Peyer's patch (tissue), 4 donors: ENCODE measurements at regions not wholly inside any gene's neighbourhood (a gene's known extent, or its start where the extent isn't known, plus 50 kb on each side); places are given as distances from the start of the nearest gene placed in this dataset.

Experiments used
- DNase-seq, 3 donors: peaks; one replicate each; pipeline ENCODE4 v3.0.0-alpha.2; 2017 to 2019
- H3K27ac ChIP-seq, 4 donors: fragments of 200-600 bp; sonication (generic); one replicate each; pipeline ENCODE4 v1.5.1; 2016 to 2019
- H3K27me3 ChIP-seq, 2 donors: fragments of 200-600 bp; sonication (generic); one replicate each; pipeline ENCODE4 v1.5.1; 2019
- H3K36me3 ChIP-seq, 3 donors: fragments of 200-600 bp; sonication (generic); one replicate each; pipeline ENCODE4 v1.5.1; 2016 to 2019
- H3K4me1 ChIP-seq, 4 donors: fragments of 200-600 bp; sonication (generic); one replicate each; pipeline ENCODE4 v1.5.1; 2016 to 2019
- H3K4me3 ChIP-seq, 4 donors: fragments of 200-600 bp; sonication (generic); 1 replicate in 3 of 4; 2 replicates in 1 of 4; pipeline ENCODE4 v1.5.1; 2016 to 2019; ENCODE audit warnings: mild to moderate bottlenecking in 1 of 4
- H3K9me3 ChIP-seq, 4 donors: fragments of 200-600 bp; sonication (generic); one replicate each; pipeline ENCODE4 v1.5.1; 2016 to 2019; ENCODE audit warnings: mild to moderate bottlenecking in 1 of 4
- POLR2A ChIP-seq, 2 donors: fragments of 450-650 bp; IDR thresholded peaks; one replicate each; pipeline ENCODE4 v1.5.1; 2017; ENCODE audit warnings: antibody characterized with exemption in 2 of 2, mild to moderate bottlenecking in 2 of 2, moderate library complexity in 2 of 2
- TF ChIP-seq, protein P1 (sequence below), 6 experiments: fragments of 450-650 bp in 4 of 6; fragments of 200-600 bp in 2 of 6; sonication (generic) in 1 of 6; IDR thresholded peaks; one replicate each; pipeline ENCODE4 v1.5.1; 2017 to 2019; ENCODE audit warnings: antibody characterized with exemption in 6 of 6, mild to moderate bottlenecking in 3 of 6, moderate library complexity in 1 of 6

DNA sequence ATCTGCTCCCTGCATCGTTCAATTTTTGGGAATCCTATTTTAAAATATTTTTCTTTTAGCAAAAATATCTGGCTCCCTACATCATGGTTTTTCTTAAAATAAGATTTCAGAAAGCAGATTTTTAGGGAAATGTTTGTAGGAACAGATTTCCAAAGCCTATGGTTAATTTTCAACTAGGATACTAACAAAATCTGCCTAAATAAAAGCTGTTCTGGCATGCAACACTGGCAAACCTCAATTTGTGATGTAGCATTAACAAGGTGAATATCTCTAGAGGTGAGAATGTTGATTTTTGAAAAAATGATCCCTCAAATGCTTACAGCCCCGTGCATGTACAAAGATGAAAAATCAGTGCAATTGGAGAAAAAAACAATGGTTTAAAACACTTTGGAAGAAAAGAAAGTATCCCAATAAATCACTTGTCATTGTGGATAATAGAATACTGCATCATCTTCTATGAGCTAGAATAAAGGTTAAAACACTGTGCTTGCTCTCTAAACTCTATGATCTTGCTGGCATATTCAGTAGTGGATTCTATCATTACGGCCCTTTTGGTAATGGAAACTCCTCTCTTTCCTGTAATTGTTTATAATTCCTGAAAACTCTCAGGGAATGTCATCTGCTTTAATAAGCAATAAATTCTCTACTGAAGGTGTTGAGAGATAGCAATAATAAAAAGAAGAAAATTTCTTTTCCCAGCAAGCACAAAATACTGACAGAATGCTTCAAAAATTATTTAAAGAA, 97.6 kb downstream of the C4orf33 start:
- Histone ChIP-seq H3K4me1 (no peaks in the 10 kb centered on the region), H3K27ac (no peak overlapping the region), H3K4me3 (no peak overlapping the region), H3K27me3 (no peaks in the 10 kb centered on the region), H3K9me3 (no peaks in the 10 kb centered on the region), H3K36me3 (no peaks in the 10 kb centered on the region)
- DNase-seq, result no peak
- TF ChIP-seq, protein P1, sequence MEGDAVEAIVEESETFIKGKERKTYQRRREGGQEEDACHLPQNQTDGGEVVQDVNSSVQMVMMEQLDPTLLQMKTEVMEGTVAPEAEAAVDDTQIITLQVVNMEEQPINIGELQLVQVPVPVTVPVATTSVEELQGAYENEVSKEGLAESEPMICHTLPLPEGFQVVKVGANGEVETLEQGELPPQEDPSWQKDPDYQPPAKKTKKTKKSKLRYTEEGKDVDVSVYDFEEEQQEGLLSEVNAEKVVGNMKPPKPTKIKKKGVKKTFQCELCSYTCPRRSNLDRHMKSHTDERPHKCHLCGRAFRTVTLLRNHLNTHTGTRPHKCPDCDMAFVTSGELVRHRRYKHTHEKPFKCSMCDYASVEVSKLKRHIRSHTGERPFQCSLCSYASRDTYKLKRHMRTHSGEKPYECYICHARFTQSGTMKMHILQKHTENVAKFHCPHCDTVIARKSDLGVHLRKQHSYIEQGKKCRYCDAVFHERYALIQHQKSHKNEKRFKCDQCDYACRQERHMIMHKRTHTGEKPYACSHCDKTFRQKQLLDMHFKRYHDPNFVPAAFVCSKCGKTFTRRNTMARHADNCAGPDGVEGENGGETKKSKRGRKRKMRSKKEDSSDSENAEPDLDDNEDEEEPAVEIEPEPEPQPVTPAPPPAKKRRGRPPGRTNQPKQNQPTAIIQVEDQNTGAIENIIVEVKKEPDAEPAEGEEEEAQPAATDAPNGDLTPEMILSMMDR (IDR thresholded peaks at IDR 0.05), result no peak

DNA sequence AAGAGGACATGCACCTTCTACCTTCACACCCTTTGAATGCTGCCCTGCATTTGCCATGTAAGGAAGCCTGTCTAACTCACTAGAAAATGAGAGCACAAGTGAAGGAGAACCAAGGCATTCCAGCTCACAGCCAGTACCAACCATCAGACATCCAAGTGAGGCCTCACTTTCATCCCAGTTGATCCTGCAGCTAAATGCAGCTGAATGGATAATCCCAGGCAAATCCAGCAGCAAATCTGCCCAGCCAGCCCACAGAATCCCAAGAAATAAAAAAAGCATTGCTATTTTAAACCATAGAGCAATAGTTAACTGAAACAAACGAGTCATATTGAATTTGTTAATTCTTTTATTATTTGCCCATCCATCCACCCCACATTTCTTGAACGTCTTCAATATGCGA, 112.5 kb downstream of the C4orf33 start:
- TF ChIP-seq POLR2A (IDR thresholded peaks at IDR 0.05), result no peak
- TF ChIP-seq, protein P1 (IDR thresholded peaks at IDR 0.05), result no peak
- Histone ChIP-seq H3K4me3 (no peak overlapping the region), H3K27ac (no peak overlapping the region), H3K27me3 (no peaks in the 10 kb centered on the region), H3K9me3 (no peaks in the 10 kb centered on the region), H3K4me1 (no peaks in the 10 kb centered on the region), H3K36me3 (no peaks in the 10 kb centered on the region)
- no peak for DNase-seq

DNA sequence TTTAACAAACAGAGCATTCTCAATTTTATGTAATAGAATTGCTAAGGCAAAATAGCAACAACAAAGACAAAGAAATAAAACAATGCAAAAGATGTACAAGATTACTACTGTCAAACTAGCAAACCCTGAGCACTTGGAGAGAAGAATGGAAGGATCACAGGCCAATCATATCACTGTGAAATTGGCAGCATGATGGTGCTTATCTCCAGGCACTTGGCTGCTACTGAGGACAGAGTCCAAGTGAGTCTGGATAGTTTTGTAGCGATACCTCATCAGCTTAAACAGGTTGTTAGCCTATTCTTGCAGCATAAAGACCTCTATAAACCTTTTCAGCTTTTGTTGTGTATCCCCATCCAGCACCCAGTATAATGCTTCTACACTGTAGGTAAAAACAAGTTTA, 117.7 kb downstream of the C4orf33 start:
- Histone ChIP-seq H3K27ac (no peak overlapping the region), H3K4me3 (no peak overlapping the region), H3K36me3 (no peaks in the 10 kb centered on the region), H3K27me3 (no peaks in the 10 kb centered on the region), H3K4me1 (no peaks in the 10 kb centered on the region), H3K9me3 (no peaks in the 10 kb centered on the region)
- TF ChIP-seq, protein P1 (IDR thresholded peaks at IDR 0.05), result no peak
- TF ChIP-seq POLR2A (IDR thresholded peaks at IDR 0.05), result no peak
- no peak for DNase-seq

DNA sequence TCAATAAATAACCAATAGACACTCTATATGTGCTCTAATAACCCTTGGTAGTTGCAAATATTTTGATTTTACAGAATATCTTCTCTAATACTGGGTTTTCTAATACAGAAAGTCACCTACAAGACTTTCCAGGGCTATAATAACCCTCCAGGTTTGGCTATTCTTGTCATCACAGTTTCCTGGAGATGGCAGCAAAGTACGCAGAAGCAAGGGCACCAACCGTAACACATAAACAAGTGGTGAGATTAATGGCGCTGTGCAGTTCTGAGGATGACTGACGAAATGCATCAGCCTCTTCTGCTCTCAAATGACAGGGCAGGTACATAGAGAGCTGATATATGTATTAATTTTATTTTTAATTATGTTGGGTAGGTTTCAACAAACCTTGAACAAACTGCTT, 122.4 kb downstream of the C4orf33 start:
- H3K4me3 ChIP-seq, result no peak overlapping the region
- no peak for TF ChIP-seq POLR2A (IDR thresholded peaks at IDR 0.05)
- TF ChIP-seq, protein P1 (IDR thresholded peaks at IDR 0.05), result peak in 4 of 6 experiments; percentile 12 to 60 (median 44)
- no peaks in the 10 kb centered on the region for H3K27me3 ChIP-seq
- no peaks in the 10 kb centered on the region for H3K36me3 ChIP-seq
- DNase-seq, result peak in 1 of 3 donors; percentile 48
- no peaks in the 10 kb centered on the region for H3K9me3 ChIP-seq
- no peak overlapping the region for H3K27ac ChIP-seq
- H3K4me1 ChIP-seq, result no peaks in the 10 kb centered on the region

DNA sequence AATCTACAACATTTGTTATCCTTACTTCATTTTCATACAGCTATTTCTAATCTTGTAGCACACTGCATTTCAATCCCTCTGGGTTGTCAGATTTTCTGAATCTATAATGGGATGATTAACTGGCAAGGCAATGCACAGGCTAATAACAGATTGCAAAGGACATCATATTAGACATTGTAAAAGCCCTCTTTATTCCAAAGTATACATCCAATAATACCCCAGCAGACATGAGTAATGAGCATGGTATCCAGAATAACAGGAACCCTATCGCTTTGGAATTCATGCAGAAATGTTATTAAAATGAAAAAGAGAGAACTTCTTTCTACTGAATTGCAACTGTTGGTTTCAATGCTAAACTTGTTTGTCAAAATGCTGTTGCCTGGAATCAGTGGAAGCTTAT, 122.9 kb downstream of the C4orf33 start:
- no peak overlapping the region for H3K4me3 ChIP-seq
- no peaks in the 10 kb centered on the region for H3K9me3 ChIP-seq
- no peaks in the 10 kb centered on the region for H3K36me3 ChIP-seq
- H3K4me1 ChIP-seq, result no peaks in the 10 kb centered on the region
- no peak overlapping the region for H3K27ac ChIP-seq
- DNase-seq, result no peak
- no peak for TF ChIP-seq POLR2A (IDR thresholded peaks at IDR 0.05)
- TF ChIP-seq, protein P1 (IDR thresholded peaks at IDR 0.05), result no peak
- H3K27me3 ChIP-seq, result no peaks in the 10 kb centered on the region
